ENCODE measurements at regions not wholly inside any gene's neighbourhood (a gene's known extent, or its start where the extent isn't known, plus 50 kb on each side); places are given as distances from the start of the nearest gene placed in this dataset.

- intact Hi-C loops (cut with micrococcal nuclease) = no loop called here
- POLR2A ChIA-PET (ENCODE audit: unreplicated experiment) = no interaction called here
- peak overlapping the region; percentile 77 for H2BK120ac ChIP-seq (ENCODE audit: low read depth, low read length)
- ATAC-seq (ENCODE audit: low read depth) = peak; percentile 97
- H4K91ac ChIP-seq (ENCODE audit: insufficient read depth, low read depth, low read length) = no peak overlapping the region
- no peak overlapping the region for H2AFZ ChIP-seq (replicated peaks; ENCODE audit: low read length, poor library complexity)
- H3K56ac ChIP-seq (ENCODE audit: extremely low read depth, insufficient read depth, low read length) = no peak overlapping the region
- no peaks in the 10 kb centered on the region for H3K36me3 ChIP-seq (ENCODE audit: control insufficient read depth, insufficient read depth, low read length)
- H3K27me3 ChIP-seq (ENCODE audit: control insufficient read depth, insufficient read depth, low read length) = no peaks in the 10 kb centered on the region
- H4K8ac ChIP-seq (ENCODE audit: low read depth in 2 of 2, low read length in 2 of 2) = no peak overlapping the region
- no peak overlapping the region for H3K14ac ChIP-seq (replicated peaks; ENCODE audit: low read depth, low read length)
- H2BK5ac ChIP-seq (ENCODE audit: low read depth, low read length, poor library complexity, severe bottlenecking) = peak overlapping the region; percentile 52
- BruUV-seq (replicated peaks) = no TSS peak
- no peaks in the 10 kb centered on the region for H3K4me1 ChIP-seq (ENCODE audit: control insufficient read depth, insufficient read depth, low read length)
- dilution Hi-C loops (cut with HindIII; ENCODE audit: low sequenced_read_pairs, unreplicated experiment) = no loop called here
- H3K9me1 ChIP-seq (ENCODE audit: insufficient read depth, low read length) = no peaks in the 10 kb centered on the region
- peak overlapping the region; percentile 19; the same call in 1 of the 2 replicates for H3K4ac ChIP-seq (ENCODE audit: low read depth, low read length)
- no peaks in the 10 kb centered on the region for H4K20me1 ChIP-seq (ENCODE audit: insufficient read depth, low read length)
- in situ Hi-C loops (cut with MboI; ENCODE audit: low sequenced_read_pairs) = no loop called here
- no peaks in the 10 kb centered on the region for H3K9me3 ChIP-seq (ENCODE audit: control insufficient read depth, insufficient read depth, low read length)
- peak; percentile 96 for DNase-seq
- no peak overlapping the region for H3K4me3 ChIP-seq (ENCODE audit: insufficient read depth, low read depth, low read length)
- no peak overlapping the region for H3K27ac ChIP-seq (ENCODE audit: insufficient read depth, low read length)
- H3K4me2 ChIP-seq (ENCODE audit: low read depth, low read length) = peak overlapping the region; percentile 32; the same call in 1 of the 2 replicates
- WGBS, 2 experiments (ENCODE audit: extremely low coverage in 2 of 2, insufficient read length in 1 of 2) = no CpG with 5 or more reads among the region's 4 CpGs
- no peak overlapping the region; the same call in 1 of the 2 replicates for H4K5ac ChIP-seq (ENCODE audit: low read depth, low read length)
- TF ChIP-seq BHLHE40 (IDR thresholded peaks at IDR 0.05; ENCODE audit: low read depth, low read length) (peak; percentile 73), FOS (IDR thresholded peaks at IDR 0.05; ENCODE audit: low read depth, low read length) (peak; percentile 93), MAZ (IDR thresholded peaks at IDR 0.05; ENCODE audit: borderline replicate concordance, low read depth, low read length) (peak; percentile 32; the same call in 1 of the 2 replicates), SMC3 (IDR thresholded peaks at IDR 0.05; ENCODE audit: low read depth, low read length) (no peak), MAFK (IDR thresholded peaks at IDR 0.05; ENCODE audit: low read depth, low read length) (0 out of 2 replicates have a peak, but pooled peaks have one; percentile 2), CHD1 (IDR thresholded peaks at IDR 0.05; ENCODE audit: low read depth, low read length) (no peak), CEBPB (IDR thresholded peaks at IDR 0.05; ENCODE audit: low read depth, low read length) (peak; percentile 46; the same call in 1 of the 2 replicates)
- CTCF ChIA-PET = interaction anchor here (1.4 kb wide), 1 partner anchor 10 kb away, joined by 3 read pairs; no protein-coding TSS in a partner anchor
- no peak overlapping the region for H3K23ac ChIP-seq (ENCODE audit: low read depth, low read length)
- H2AK5ac ChIP-seq (ENCODE audit: low read depth, low read length) = no peak overlapping the region
- H3K18ac ChIP-seq (ENCODE audit: low read depth, low read length) = no peak overlapping the region; the same call in 1 of the 2 replicates
- peak overlapping the region; percentile 70; the same call in 1 of the 3 replicates for H2BK15ac ChIP-seq (ENCODE audit: low read depth, low read length)
- no peaks in the 10 kb centered on the region for H3K79me1 ChIP-seq (ENCODE audit: low read depth in 1 of 2, low read length in 2 of 2)
- H3K9ac ChIP-seq (ENCODE audit: low read depth, low read length) = no peak overlapping the region
- H2AK9ac ChIP-seq (replicated peaks; ENCODE audit: low read depth, low read length, poor library complexity) = no peak overlapping the region
- peak overlapping the region; percentile 49; the same call in 1 of the 2 replicates for H2BK20ac ChIP-seq (ENCODE audit: low read depth, low read length)
These were observed 183.1 kb upstream of the IVNS1ABP start for GRCh38 chr1:185500001-185500626.

Data from IMR-90 (cell line).